DND-41 (cell line): ENCODE measurements at regions not wholly inside any gene's neighbourhood (a gene's known extent, or its start where the extent isn't known, plus 50 kb on each side); places are given as distances from the start of the nearest gene placed in this dataset.

Experiments used
- CTCF ChIP-seq: IDR thresholded peaks from 2 replicates; pipeline ENCODE4 v1.5.1; 2012; ENCODE audit warnings: borderline replicate concordance, low read length, moderate library complexity, mild to moderate bottlenecking; ENCODE audit not compliant: poor library complexity, severe bottlenecking; ENCODE audit errors: extremely low read depth
- EZH2 ChIP-seq: IDR thresholded peaks from 3 replicates; pipeline ENCODE4 v1.6.1; 2012; ENCODE audit warnings: borderline replicate concordance, low read depth, mild to moderate bottlenecking, moderate library complexity, low read length, inconsistent platforms; ENCODE audit not compliant: severe bottlenecking

GRCh38 chrX:140912606-140913005, 89.8 kb upstream of the SPANXB1 start:
- no peak for TF ChIP-seq CTCF
- TF ChIP-seq EZH2 = no peak
